GM23248 (cell line): ENCODE measurements at regions not wholly inside any gene's neighbourhood (a gene's known extent, or its start where the extent isn't known, plus 50 kb on each side); places are given as distances from the start of the nearest gene placed in this dataset.

ENCODE experiments used
- EZH2 ChIP-seq: fragments of 200-600 bp; sonication (generic); IDR thresholded peaks from 2 replicates; pipeline ENCODE4 v1.6.1; 2018; ENCODE audit warnings: antibody characterized with exemption, mild to moderate bottlenecking; ENCODE audit not compliant: insufficient read depth, poor library complexity, severe bottlenecking
- EZH2phosphoT487 ChIP-seq: fragments of 200-600 bp; sonication (generic); IDR thresholded peaks from 2 replicates; pipeline ENCODE4 v1.6.1; 2018; ENCODE audit warnings: antibody characterized with exemption, moderate library complexity, mild to moderate bottlenecking, low read depth; ENCODE audit not compliant: insufficient read depth

- TF ChIP-seq EZH2 = no peak
- no peak for TF ChIP-seq EZH2phosphoT487
Observed at GRCh38 chr11:110909336-110909735, 197.1 kb upstream of the ARHGAP20 start.
